ENCODE measurements at regions not wholly inside any gene's neighbourhood (a gene's known extent, or its start where the extent isn't known, plus 50 kb on each side); places are given as distances from the start of the nearest gene placed in this dataset.

DNA sequence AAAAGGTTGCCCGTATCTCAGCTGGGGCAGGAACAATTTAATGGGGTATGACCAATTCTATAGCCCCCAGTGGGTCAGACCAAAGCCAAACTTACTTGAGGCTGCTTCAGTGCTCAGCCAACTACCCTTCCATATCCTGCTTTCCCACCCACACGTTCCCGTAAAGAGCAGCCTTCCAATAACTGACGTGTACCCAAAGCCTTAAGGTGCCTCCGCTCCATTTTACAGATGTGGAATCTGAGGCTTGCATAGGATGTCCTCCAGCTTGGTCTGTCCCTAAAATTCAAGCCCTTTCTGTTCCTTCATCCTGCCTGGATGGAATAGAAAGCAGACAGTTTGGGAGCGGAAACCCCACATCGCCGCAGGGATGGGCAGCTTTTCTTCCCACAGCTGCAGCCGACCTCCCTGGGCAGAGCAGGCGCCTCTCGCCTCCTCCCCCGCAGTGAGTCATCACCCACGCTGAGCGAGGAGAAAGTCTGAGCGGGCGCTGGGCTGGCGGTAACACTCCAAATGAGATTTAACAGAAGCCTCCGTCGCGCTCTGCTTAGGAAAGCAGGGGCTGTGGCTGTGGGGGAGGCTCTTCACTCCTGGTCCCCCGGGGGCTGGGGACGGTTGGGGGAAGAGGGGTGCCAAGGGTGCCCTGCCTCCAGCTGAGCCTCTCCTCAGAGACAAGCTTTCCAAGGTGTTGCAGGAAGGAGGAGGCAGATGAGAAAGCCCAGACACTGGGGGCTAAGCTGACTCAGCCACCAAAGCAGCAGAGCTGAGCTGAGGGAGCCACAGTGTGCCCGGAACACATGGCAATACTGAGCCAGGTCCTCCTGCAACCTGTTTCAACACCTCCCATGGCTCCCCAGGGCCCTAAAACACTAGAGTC lies 57.8 kb upstream of the HRH1 start:
- Mint-ChIP-seq H3K36me3 (ENCODE audit: low read depth) (no peaks in the 10 kb centered on the region), H3K4me1 (peaks cover 14% of the 10 kb centered on the region), H3K9me3 (peaks cover 3% of the 10 kb centered on the region), H3K4me3 (no peak overlapping the region), H3K27ac (ENCODE audit: unreplicated experiment) (no peak overlapping the region), H3K27me3 (ENCODE audit: low read depth) (peaks cover 8% of the 10 kb centered on the region)
- no peak for TF ChIP-seq CTCF (conservative IDR thresholded peaks at IDR 0.05)
- peak; percentile 38 for DNase-seq (ENCODE audit: low read depth, low spot score)

DNA sequence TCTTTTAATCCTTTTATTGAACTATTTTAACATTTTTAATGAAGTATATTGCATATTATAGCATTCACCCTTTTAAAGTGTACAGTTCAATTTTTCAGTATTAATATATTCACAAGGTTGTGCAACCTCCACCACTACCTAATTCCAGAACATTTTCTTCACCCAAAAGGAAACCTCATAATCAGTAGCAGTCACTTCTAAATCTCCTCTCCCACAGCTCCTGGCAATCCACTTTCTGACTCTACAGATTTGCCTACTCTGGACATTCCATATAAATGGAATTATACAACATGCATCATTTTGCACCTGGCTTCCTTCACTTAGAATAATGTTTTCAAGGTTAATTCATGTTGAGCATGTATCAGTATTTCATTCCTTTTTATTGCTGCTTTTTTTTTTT lies 55.0 kb upstream of the HRH1 start:
- peaks cover 7% of the 10 kb centered on the region for H3K9me3 Mint-ChIP-seq
- H3K27ac Mint-ChIP-seq (ENCODE audit: unreplicated experiment) = no peak overlapping the region
- H3K27me3 Mint-ChIP-seq (ENCODE audit: low read depth) = peaks cover 12% of the 10 kb centered on the region
- no peak for TF ChIP-seq CTCF (conservative IDR thresholded peaks at IDR 0.05)
- peaks cover 14% of the 10 kb centered on the region for H3K4me1 Mint-ChIP-seq
- no peak overlapping the region for H3K4me3 Mint-ChIP-seq
- no peak for DNase-seq (ENCODE audit: low read depth, low spot score)
- H3K36me3 Mint-ChIP-seq (ENCODE audit: low read depth) = no peaks in the 10 kb centered on the region

Measured in neural crest cell (in vitro differentiated cells).